ENCODE measurements at regions not wholly inside any gene's neighbourhood (a gene's known extent, or its start where the extent isn't known, plus 50 kb on each side); places are given as distances from the start of the nearest gene placed in this dataset.

DNA sequence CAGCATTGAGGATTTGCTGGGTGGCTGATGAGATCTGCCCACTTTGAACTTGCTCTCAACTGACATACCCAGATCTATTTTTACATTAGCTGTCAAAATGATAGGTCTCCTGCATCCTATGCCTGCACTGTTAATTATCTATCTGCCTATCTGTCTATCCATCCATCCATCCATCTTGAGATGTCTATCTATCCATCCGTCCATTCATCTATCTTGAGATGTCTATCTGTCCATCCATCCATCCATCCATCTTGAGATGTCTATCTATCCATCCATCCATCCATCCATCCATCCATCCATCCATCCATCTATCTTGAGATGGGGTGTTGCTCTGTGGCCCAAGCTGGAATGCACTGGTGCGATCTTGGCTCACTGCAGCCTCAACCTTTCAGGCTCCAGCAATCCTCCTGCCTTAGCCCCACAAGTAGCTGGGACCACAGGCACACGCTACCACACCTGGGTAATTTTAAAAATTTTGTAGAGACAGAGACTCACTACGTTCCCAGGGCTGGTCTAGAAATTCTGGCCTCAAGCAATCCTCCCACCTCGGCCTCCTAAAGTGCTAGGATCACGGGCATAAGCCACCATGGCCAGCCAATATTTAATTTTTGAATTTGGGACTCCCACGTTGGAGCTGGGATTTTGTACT lies 159.4 kb upstream of the NSMCE3 start:
- DNase-seq (ENCODE audit: low read depth in 2 of 2): no peak

GRCh38 chr15:29425864-29426263 lies 156.2 kb upstream of the NSMCE3 start:
- no peak for DNase-seq (ENCODE audit: low read depth in 2 of 2)

GRCh38 chr15:29424118-29424517 lies 154.5 kb upstream of the NSMCE3 start:
- DNase-seq (ENCODE audit: low read depth in 2 of 2): no peak

DNA sequence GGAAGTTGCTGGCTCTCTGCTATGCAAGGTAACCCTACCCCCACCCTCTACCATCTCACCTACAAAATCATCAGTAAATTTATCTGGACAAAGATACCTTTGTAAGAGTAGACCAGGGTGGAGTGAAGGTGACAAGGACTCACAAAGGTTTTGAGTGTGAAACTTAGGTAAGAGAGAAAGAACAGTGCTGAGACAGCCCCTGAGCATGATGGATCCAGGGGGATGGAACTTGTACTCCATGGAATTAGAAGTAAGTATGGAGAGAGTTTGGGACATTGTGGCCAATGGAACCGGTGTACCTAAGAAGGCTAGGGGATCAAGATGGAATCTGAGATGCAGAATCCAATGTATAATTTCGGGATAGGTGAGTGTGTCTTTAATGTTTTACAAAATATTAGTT lies 153.0 kb upstream of the NSMCE3 start:
- no peak for DNase-seq (ENCODE audit: low read depth in 2 of 2)

DNA sequence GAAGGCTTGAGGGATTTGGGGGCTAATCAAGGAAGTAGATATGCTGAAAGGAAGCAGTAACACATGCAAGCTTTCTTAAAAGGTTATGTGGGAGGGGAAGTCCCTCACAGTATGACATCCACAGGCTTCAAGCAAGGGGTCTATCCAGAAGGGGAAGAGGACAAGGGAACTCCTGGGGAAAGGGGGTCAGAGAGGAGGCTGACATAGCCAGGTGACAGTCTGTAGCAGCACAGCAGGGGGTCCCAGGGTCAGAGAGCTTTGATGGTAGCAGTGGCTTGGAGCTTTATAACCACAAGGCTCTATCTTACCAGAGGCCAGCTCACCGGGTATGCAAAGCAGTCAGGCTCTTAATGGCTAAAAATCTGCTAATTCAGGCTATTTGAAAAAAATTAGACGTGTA lies 150.6 kb upstream of the NSMCE3 start:
- no peak for DNase-seq (ENCODE audit: low read depth in 2 of 2)

DNA sequence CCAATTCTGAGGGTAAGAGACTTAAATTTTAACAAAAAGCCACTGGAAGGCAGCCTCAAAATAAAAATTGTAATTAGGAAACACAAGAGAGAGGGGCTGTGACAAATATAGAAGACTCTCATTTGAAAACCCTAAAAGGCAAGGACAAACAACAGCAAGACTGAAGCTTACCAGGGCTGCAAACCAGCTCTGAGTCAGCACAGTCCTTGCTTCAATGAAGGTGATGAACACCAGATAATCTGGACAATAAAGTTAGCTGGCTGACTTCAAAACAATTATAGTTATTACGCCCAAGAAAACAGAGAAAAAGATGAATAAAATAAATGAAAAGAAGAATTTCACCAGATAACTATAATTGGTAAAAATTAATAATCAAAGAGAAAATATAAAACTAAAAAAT lies 149.3 kb upstream of the NSMCE3 start:
- DNase-seq (ENCODE audit: low read depth in 2 of 2): no peak

- no peak for DNase-seq (ENCODE audit: low read depth in 2 of 2)
These were observed 148.6 kb upstream of the NSMCE3 start for GRCh38 chr15:29418178-29418577.

DNA sequence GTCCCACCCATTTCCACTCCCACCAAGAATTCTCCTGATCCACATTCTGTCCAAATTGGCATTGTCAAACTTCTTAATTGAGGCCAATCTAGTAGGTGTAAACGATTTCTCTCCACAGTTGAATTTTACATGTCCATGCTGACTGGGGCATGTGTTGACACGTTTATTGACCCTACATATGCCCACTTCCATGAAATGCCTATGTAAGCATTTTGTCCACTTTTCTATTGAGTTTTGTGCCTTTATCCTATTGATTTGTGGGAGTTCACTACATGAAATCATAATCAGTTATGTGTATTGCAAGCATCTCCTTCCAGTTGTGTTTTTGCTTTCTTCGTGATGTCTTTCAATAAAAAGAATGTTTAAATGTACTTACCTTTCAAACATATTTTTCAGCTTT lies 141.7 kb upstream of the NSMCE3 start:
- DNase-seq (ENCODE audit: low read depth in 2 of 2): no peak

GRCh38 chr15:29410338-29410737 lies 140.7 kb upstream of the NSMCE3 start:
- DNase-seq (ENCODE audit: low read depth in 2 of 2): no peak

GRCh38 chr15:29409890-29410289 lies 140.3 kb upstream of the NSMCE3 start:
- no peak for DNase-seq (ENCODE audit: low read depth in 2 of 2)

DNA sequence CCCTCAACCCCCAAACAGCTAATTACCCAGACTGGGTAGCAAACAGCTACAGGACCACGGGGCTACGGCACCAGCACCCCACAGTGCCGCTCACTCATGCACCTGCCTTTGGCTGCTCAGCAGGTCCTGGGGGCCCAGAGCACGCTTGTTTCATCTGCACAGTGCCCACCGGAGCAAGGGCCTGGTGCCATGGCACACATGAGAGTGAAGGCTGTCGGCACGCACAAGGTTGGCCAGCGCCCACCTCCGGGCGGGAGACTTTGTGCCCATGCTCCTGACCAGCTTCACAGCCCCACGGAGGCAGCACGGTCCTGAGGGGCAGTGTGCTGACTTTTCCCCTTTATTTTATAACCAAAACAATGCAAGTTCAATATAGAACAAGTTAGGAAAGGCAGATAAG lies 135.9 kb upstream of the NSMCE3 start:
- no peak for DNase-seq (ENCODE audit: low read depth in 2 of 2)

- DNase-seq (ENCODE audit: low read depth in 2 of 2): no peak
These were observed 134.2 kb upstream of the NSMCE3 start for GRCh38 chr15:29403772-29404171.

- no peak for DNase-seq (ENCODE audit: low read depth in 2 of 2)
These were observed 132.0 kb upstream of the NSMCE3 start for GRCh38 chr15:29401644-29402043.

DNA sequence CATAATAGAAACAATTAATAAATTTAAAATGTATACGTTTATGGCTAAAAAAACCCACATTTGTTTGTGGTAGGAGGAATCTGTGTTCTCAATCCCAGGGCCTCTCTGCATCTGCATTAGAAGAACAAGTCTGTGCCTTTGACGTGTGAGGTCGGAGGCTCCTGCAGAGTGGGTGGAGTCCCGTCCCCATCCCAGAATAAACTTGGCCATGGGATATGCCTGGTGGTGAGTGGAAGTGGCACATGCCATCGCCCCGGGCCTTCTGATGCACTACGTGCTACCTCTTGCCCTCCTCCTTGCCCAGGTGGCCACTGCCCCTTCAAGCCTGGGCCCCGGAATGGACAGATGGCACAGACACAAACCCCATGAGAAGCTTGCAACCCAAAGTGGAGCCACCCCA lies 131.1 kb upstream of the NSMCE3 start:
- no peak for DNase-seq (ENCODE audit: low read depth in 2 of 2)

- no peak for DNase-seq (ENCODE audit: low read depth in 2 of 2)
These were observed 129.3 kb upstream of the NSMCE3 start for GRCh38 chr15:29398907-29399306.

- no peak for DNase-seq (ENCODE audit: low read depth in 2 of 2)
These were observed 126.7 kb upstream of the NSMCE3 start for GRCh38 chr15:29396176-29396811.

DNA sequence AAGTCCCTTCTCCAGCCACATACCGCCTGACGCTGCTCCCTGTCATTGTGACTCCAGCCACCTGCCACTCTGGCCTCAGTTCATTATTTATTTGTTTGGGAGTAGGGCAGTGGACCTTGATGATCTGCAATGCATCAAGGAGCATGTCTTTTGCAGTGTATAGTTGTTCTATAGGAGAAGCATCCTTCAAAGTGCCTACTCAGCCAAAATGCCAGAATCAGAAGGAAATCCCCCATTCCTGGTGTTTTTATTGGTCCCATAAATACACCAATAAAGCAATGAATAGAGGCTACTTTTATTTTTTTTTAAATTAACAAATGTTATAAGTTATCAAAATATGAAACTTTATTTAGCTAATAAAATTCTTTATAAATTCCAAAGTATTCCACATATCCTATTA lies 123.8 kb upstream of the NSMCE3 start:
- DNase-seq (ENCODE audit: low read depth in 2 of 2): no peak

DNA sequence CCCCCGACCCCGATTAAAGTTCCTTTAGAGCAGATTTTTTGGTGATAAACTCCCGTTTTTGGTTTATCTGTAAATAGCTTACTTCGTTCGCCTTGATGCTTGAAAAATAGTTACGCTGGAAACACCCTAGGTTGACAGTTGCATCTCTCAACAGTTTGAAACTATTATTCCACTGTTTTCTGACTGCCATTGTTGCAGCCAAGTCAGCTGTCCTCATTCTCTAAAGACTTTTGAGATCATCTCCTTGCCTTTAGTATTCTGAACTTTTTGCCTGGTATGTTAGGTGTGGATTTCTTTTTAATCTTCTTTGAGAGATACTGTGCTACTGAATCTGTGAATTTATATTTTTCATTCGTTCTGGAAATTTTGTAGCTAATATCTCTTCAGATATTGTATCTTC lies 122.7 kb upstream of the NSMCE3 start:
- no peak for DNase-seq (ENCODE audit: low read depth in 2 of 2)

- DNase-seq (ENCODE audit: low read depth in 2 of 2): no peak
These were observed 120.4 kb upstream of the NSMCE3 start for GRCh38 chr15:29390051-29390450.

DNA sequence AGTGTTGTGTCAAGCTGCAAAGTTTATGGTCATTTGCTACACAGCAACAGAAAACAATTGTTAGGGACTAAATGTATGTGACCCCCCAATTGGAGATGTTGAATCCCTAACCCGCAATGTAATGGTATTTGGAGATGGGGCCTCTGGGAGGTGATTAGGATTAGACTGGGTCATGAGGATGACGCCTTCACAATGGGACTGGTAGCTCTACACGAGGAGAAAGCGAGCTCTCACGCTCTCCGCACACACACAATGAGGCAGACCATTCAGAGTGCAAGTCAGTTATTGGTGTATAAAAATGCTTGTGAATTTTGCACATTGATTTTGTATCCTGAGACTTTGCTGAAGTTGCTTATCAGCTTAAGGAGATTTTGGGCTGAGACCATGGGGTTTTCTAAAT lies 116.9 kb upstream of the NSMCE3 start:
- DNase-seq (ENCODE audit: low read depth in 2 of 2): no peak

DNA sequence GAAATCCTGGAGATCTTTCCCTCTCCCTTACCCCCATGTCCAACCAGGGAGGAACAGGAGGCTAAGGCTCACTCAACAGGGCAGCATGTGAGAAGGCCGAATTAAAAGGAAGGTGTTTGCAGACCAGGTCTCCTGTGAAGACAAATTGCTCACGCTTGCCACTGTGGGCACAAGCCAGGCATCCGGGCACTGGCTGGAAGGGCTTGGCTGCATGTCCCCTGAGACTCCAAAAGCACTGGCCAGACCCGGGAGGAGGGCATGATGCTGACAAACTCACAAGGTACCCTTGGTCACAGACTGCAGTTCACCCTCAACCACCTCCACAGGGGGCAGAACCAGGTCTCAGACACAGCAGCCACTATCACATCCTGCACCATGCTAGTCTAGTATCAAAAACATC lies 113.7 kb upstream of the NSMCE3 start:
- no peak for DNase-seq (ENCODE audit: low read depth in 2 of 2)

DNA sequence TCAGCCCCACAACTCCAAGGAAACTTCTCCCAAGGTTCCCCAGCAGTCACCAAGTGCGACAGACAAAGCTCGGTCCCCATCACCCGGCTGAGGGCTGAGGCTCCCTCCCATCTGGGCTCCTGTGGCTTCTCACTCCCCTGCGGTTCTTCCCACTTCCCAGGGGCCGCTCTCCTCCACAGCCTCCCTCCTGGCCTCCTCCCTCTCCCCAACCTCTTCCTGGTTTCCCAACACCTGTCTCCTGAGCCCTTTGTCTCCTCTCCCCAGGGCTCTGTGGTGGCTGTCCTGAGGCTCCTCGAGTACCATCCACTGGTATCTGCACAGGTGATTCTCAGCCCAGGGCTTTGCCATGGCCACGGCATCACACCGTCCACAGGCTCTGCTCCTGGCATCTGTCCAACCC lies 113.2 kb upstream of the NSMCE3 start:
- no peak for DNase-seq (ENCODE audit: low read depth in 2 of 2)

- no peak for DNase-seq (ENCODE audit: low read depth in 2 of 2)
These were observed 110.8 kb upstream of the NSMCE3 start for GRCh38 chr15:29380466-29380865.

GRCh38 chr15:29379647-29380046 lies 110.0 kb upstream of the NSMCE3 start:
- no peak for DNase-seq (ENCODE audit: low read depth in 2 of 2)

All from lung microvascular endothelial cell (primary cell).